ENCODE measurements at regions not wholly inside any gene's neighbourhood (a gene's known extent, or its start where the extent isn't known, plus 50 kb on each side); places are given as distances from the start of the nearest gene placed in this dataset.
"Not testable (repeated sequence)": the region's sequence is repeated elsewhere in the genome, so short reads cannot be mapped to it uniquely, and the experiment has no call there.

- DNase-seq: no peak
Measured at GRCh38 chr7:84941936-84942335, 244.9 kb downstream of the SEMA3D start.

- DNase-seq: no peak
Measured at GRCh38 chr7:84941291-84941690, 245.6 kb downstream of the SEMA3D start.

- DNase-seq: no peak
Measured at GRCh38 chr7:84939888-84940287, 247.0 kb downstream of the SEMA3D start.

GRCh38 chr7:84939442-84939841 is 247.4 kb downstream of the SEMA3D start:
- no peak for DNase-seq

GRCh38 chr7:84924353-84924752 is 262.5 kb downstream of the SEMA3D start:
- no peak for DNase-seq

- DNase-seq: no peak
Measured at GRCh38 chr7:84923348-84923747, 263.5 kb downstream of the SEMA3D start.

- no peak for DNase-seq
Measured at GRCh38 chr7:84921154-84921553, 265.7 kb downstream of the SEMA3D start.

GRCh38 chr7:84916973-84917372 is 269.9 kb downstream of the SEMA3D start:
- not testable (repeated sequence) for DNase-seq

- DNase-seq: no peak
Measured at GRCh38 chr7:84916161-84916560, 270.7 kb downstream of the SEMA3D start.

- no peak for DNase-seq
Measured at GRCh38 chr7:84914598-84914997, 272.3 kb downstream of the SEMA3D start.

- no peak for DNase-seq
Measured at GRCh38 chr7:84913731-84914130, 273.1 kb downstream of the SEMA3D start.

GRCh38 chr7:84912993-84913635 is 273.7 kb downstream of the SEMA3D start:
- no peak for DNase-seq

GRCh38 chr7:84912537-84912936 is 274.3 kb downstream of the SEMA3D start:
- DNase-seq: no peak

GRCh38 chr7:84912018-84912417 is 274.8 kb downstream of the SEMA3D start:
- no peak for DNase-seq

- no peak for DNase-seq
Measured at GRCh38 chr7:84911077-84911476, 275.8 kb downstream of the SEMA3D start.

GRCh38 chr7:84910322-84910721 is 276.5 kb downstream of the SEMA3D start:
- not testable (repeated sequence) for DNase-seq

- no peak for DNase-seq
Measured at GRCh38 chr7:84908196-84908793, 278.6 kb downstream of the SEMA3D start.

GRCh38 chr7:84906889-84907288 is 280.0 kb downstream of the SEMA3D start:
- no peak for DNase-seq

- DNase-seq: no peak
Measured at GRCh38 chr7:84904561-84904960, 282.3 kb downstream of the SEMA3D start.

GRCh38 chr7:84901366-84901765 is 285.5 kb downstream of the SEMA3D start:
- no peak for DNase-seq

GRCh38 chr7:84900215-84900614 is 286.6 kb downstream of the SEMA3D start:
- DNase-seq: no peak

- no peak for DNase-seq
Measured at GRCh38 chr7:84895563-84895962, 291.3 kb downstream of the SEMA3D start.

GRCh38 chr7:84883570-84883969 is 303.3 kb downstream of the SEMA3D start:
- not testable (repeated sequence) for DNase-seq

GRCh38 chr7:84880326-84880997 is 306.4 kb downstream of the SEMA3D start:
- DNase-seq: not testable (repeated sequence)
